GM12891 (cell line): ENCODE measurements at regions not wholly inside any gene's neighbourhood (a gene's known extent, or its start where the extent isn't known, plus 50 kb on each side); places are given as distances from the start of the nearest gene placed in this dataset.
"Not testable (repeated sequence)": the region's sequence is repeated elsewhere in the genome, so short reads cannot be mapped to it uniquely, and the experiment has no call there.

Experiments
- DNase-seq: peaks from one replicate; pipeline ENCODE4 v3.0.0; 2011; ENCODE audit warnings: low spot score; ENCODE audit not compliant: insufficient read length
- FAIRE-seq: peaks from 2 replicates; lab custom pipeline; 2011; peaks lifted over from hg19 to GRCh38; lab: Jason Lieb, UNC
- PAX5 ChIP-seq: IDR thresholded peaks from 2 replicates; pipeline ENCODE4 v1.6.1; 2011; ENCODE audit warnings: low read length, moderate library complexity, mild to moderate bottlenecking; ENCODE audit not compliant: insufficient read depth, severe bottlenecking
- POLR2A ChIP-seq: IDR thresholded peaks from 2 replicates; pipeline ENCODE4 v1.6.1; 2011; ENCODE audit warnings: low read depth, low read length, control low read depth
- POLR2AphosphoS5 ChIP-seq: IDR thresholded peaks from 2 replicates; pipeline ENCODE4 v1.6.1; 2011; ENCODE audit warnings: low read depth, low read length, control low read depth
- POU2F2 ChIP-seq: IDR thresholded peaks from 2 replicates; pipeline ENCODE4 v1.6.1; 2011; ENCODE audit warnings: low read depth, mild to moderate bottlenecking, control low read depth, low read length, moderate library complexity
- SPI1 ChIP-seq: IDR thresholded peaks from 2 replicates; pipeline ENCODE4 v1.6.1; 2011; ENCODE audit warnings: low read depth, low read length, control low read depth
- TAF1 ChIP-seq: IDR thresholded peaks from 2 replicates; pipeline ENCODE4 v1.6.1; 2011; ENCODE audit warnings: low read depth, low read length, control low read depth

- no peak for DNase-seq
- no peak for TF ChIP-seq POLR2A
- no peak for TF ChIP-seq POU2F2
- TF ChIP-seq SPI1: no peak
- FAIRE-seq: no peak
Observed at GRCh38 chr9:96158147-96158546, 143.8 kb downstream of the HSD17B3 start.

- FAIRE-seq: peak; percentile 100
- no peak for DNase-seq
- no peak for TF ChIP-seq POU2F2
- TF ChIP-seq POLR2AphosphoS5: no peak
- no peak for TF ChIP-seq POLR2A
- TF ChIP-seq TAF1: no peak
- no peak for TF ChIP-seq SPI1
- no peak for TF ChIP-seq PAX5
Observed at GRCh38 chr9:96157675-96158074, 144.3 kb downstream of the HSD17B3 start.

- DNase-seq (no peak), FAIRE-seq (peak; percentile 73)
- no peak for TF ChIP-seq POU2F2
- peak; percentile 22; the same call in 1 of the 2 replicates for TF ChIP-seq SPI1
- no peak for TF ChIP-seq TAF1
Observed at GRCh38 chr9:96156171-96156974, 145.6 kb downstream of the HSD17B3 start.

GRCh38 chr9:96154081-96154480 lies 147.9 kb downstream of the HSD17B3 start:
- TF ChIP-seq SPI1: no peak
- TF ChIP-seq POLR2AphosphoS5: no peak
- no peak for TF ChIP-seq TAF1
- no peak for TF ChIP-seq POU2F2
- no peak for TF ChIP-seq POLR2A
- TF ChIP-seq PAX5: no peak
- FAIRE-seq (no peak), DNase-seq (no peak)

GRCh38 chr9:96152550-96152949 lies 149.4 kb downstream of the HSD17B3 start:
- no peak for FAIRE-seq
- no peak for DNase-seq
- TF ChIP-seq POU2F2 (no peak), POLR2A (no peak), PAX5 (no peak), SPI1 (no peak), TAF1 (no peak), POLR2AphosphoS5 (no peak)

- FAIRE-seq (peak; percentile 72), DNase-seq (peak; percentile 29)
- TF ChIP-seq SPI1 (no peak), PAX5 (no peak), TAF1 (no peak), POLR2A (no peak), POLR2AphosphoS5 (no peak), POU2F2 (no peak)
Observed at GRCh38 chr9:96150324-96151227, 151.4 kb downstream of the HSD17B3 start.

GRCh38 chr9:96149533-96150280 lies 152.3 kb downstream of the HSD17B3 start:
- TF ChIP-seq TAF1 (no peak), POU2F2 (no peak), POLR2AphosphoS5 (no peak), PAX5 (no peak), SPI1 (no peak), POLR2A (no peak)
- FAIRE-seq (no peak), DNase-seq (no peak)

GRCh38 chr9:96148634-96149532 lies 153.1 kb downstream of the HSD17B3 start:
- FAIRE-seq: no peak
- TF ChIP-seq POU2F2 (no peak), SPI1 (no peak), PAX5 (no peak), POLR2AphosphoS5 (no peak), POLR2A (no peak), TAF1 (no peak)
- no peak for DNase-seq

GRCh38 chr9:96147029-96147428 lies 154.9 kb downstream of the HSD17B3 start:
- FAIRE-seq: not testable (repeated sequence)

More at GRCh38 chr9:96147029-96147428, 154.9 kb downstream of the HSD17B3 start:
- not testable (repeated sequence) for DNase-seq
